ENCODE measurements at regions not wholly inside any gene's neighbourhood (a gene's known extent, or its start where the extent isn't known, plus 50 kb on each side); places are given as distances from the start of the nearest gene placed in this dataset.

DNA sequence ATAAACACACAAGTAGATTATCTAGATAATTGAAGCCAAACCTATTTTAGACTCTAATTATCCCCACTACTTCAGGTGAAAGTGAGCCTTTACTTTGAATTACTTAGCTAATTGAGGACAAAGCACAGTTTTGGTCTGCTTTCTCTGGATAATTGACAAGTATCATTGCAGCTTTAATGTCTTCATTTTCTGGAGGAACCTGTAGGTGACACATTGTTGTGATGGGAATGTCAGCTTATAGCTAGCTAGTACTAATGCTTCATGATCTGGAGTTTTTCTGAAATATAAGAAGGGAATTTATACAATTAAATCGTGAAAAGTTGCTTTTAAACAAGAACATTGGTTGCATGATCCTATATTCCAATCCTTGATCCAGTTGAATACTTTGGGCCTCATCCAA, 319.3 kb upstream of the CITED2 start:
- Mint-ChIP-seq H3K36me3 (no peaks in the 10 kb centered on the region), H3K4me3 (no peak overlapping the region), H3K4me1 (no peaks in the 10 kb centered on the region), H3K27ac (no peak overlapping the region), H3K9me3 (no peaks in the 10 kb centered on the region), H3K27me3 (no peaks in the 10 kb centered on the region)
- CTCF ChIA-PET = no interaction called here
- no peak for DNase-seq

DNA sequence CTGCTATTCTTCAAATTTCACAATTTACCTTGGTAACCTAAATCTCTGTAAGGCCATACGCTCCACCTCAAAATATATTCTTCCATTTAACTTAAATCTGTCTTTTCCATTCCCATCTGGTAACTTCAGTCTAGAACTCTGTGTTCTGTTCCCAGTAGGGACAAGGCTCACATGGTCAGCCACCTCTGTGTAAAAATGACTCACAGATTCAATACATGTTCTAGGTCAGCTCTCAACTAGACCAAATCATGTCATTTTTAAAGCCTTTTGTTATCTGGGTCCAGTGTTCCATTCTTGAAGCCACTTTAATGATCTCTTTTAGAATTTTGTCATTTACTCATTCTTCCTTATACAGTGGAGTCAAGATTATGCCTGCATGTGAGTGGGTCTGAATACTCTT, 315.6 kb upstream of the CITED2 start:
- CTCF ChIA-PET = no interaction called here
- no peaks in the 10 kb centered on the region for H3K36me3 Mint-ChIP-seq
- no peak overlapping the region for H3K27ac Mint-ChIP-seq

DNA sequence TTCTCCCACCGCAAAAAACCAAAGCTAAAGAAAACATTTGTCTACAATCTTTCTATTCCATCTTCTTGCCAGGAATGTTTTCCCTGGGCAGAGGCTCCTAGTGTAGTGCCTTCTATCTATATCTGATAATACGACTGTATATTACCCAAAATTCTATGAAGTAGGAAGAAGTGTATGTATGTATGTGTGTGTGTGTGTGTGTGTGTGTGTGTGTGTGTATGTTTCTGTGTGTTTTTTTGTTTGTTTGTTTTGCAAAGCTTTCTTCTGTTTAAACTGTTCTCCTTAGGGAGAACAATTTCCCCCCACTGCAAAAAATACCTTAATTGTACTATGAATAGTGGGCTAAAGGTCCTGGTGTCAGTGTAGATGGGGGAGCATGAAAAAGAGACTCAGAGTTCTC, 312.6 kb upstream of the CITED2 start:
- Mint-ChIP-seq H3K4me3 (no peak overlapping the region), H3K36me3 (no peaks in the 10 kb centered on the region), H3K27ac (no peak overlapping the region), H3K9me3 (no peaks in the 10 kb centered on the region), H3K27me3 (no peaks in the 10 kb centered on the region), H3K4me1 (no peaks in the 10 kb centered on the region)
- no peak for DNase-seq
- CTCF ChIA-PET = no interaction called here

More for the DNA sequence above, 315.6 kb upstream of the CITED2 start:
- no peak for DNase-seq
- H3K4me1 Mint-ChIP-seq = no peaks in the 10 kb centered on the region
- H3K9me3 Mint-ChIP-seq = no peaks in the 10 kb centered on the region
- no peaks in the 10 kb centered on the region for H3K27me3 Mint-ChIP-seq
- no peak overlapping the region for H3K4me3 Mint-ChIP-seq

DNA sequence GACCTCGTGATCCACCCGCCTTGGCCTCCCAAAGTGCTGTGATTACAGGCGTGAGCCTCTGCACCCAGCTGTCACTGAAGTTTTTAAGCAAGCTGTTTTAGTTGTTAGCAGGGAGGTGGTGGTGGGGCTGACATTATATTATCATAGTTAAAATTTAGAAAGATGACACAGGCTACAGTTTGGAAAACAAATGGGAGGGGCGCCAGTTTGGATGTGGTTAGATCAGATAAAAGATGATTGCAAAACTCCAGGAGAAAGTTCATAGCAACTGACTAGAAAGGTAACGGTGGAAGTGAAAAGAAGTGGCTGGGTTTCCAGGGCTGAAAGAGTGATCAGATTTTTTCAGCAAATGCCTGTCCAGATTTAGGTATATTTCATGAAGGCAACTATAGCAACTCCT, 311.9 kb upstream of the CITED2 start:
- Mint-ChIP-seq H3K4me1 (no peaks in the 10 kb centered on the region), H3K27ac (no peak overlapping the region), H3K4me3 (no peak overlapping the region), H3K36me3 (no peaks in the 10 kb centered on the region), H3K9me3 (no peaks in the 10 kb centered on the region), H3K27me3 (no peaks in the 10 kb centered on the region)
- no peak for DNase-seq
- CTCF ChIA-PET = no interaction called here

DNA sequence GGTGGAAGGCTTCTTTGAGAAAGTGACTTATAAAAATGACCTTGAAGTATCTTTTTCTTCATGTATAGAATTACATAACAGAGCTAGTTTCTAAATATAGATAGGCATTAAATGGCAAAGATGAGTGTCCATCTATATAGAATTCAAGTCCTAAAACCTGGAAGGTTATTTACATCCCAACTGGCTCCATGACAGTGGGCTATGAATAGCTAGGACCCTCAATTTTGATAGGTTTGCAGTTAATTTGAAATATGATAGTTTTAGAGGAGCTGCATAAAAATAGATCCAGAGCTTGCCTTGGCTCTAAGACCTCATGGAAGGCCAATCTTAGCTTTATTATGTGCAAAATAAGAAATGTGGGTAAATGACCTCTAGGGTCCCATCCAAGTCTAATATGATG, 310.6 kb upstream of the CITED2 start:
- Mint-ChIP-seq H3K4me3 (no peak overlapping the region), H3K36me3 (no peaks in the 10 kb centered on the region), H3K27ac (no peak overlapping the region), H3K27me3 (no peaks in the 10 kb centered on the region), H3K4me1 (no peaks in the 10 kb centered on the region), H3K9me3 (no peaks in the 10 kb centered on the region)
- CTCF ChIA-PET = interaction anchor here (0.6 to 0.8 kb wide), 2 partner anchors 196 to 318 kb away, joined by 3 to 4 read pairs; no protein-coding TSS in a partner anchor
- DNase-seq = no peak

DNA sequence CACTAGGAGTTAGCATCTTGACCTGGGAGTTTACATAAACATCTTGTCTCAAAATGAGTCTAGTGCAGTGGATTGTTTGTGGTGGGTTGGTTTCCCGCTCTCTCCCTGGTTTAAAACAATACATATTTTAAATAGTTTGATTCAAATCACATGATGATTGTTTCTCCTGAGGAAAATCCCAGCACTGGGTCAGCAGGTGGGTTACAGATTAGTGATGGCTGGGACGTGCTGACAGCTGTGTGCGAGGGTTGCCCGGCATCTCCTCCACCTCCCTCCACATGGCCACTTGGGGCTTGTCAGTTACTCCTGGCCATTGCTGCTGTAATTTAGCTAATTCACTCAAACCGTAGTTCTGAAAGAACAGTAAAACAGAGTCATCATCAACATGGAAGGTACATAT, 306.4 kb upstream of the CITED2 start:
- DNase-seq = no peak
- no peak overlapping the region for H3K27ac Mint-ChIP-seq
- H3K9me3 Mint-ChIP-seq = no peaks in the 10 kb centered on the region
- no peak overlapping the region for H3K4me3 Mint-ChIP-seq
- no peaks in the 10 kb centered on the region for H3K27me3 Mint-ChIP-seq
- no peaks in the 10 kb centered on the region for H3K36me3 Mint-ChIP-seq
- no peaks in the 10 kb centered on the region for H3K4me1 Mint-ChIP-seq
- CTCF ChIA-PET = no interaction called here

- no peaks in the 10 kb centered on the region for H3K9me3 Mint-ChIP-seq
- DNase-seq = no peak
- CTCF ChIA-PET = no interaction called here
- H3K4me3 Mint-ChIP-seq = no peak overlapping the region
- H3K4me1 Mint-ChIP-seq = no peaks in the 10 kb centered on the region
- H3K27me3 Mint-ChIP-seq = no peaks in the 10 kb centered on the region
- no peaks in the 10 kb centered on the region for H3K36me3 Mint-ChIP-seq
- no peak overlapping the region for H3K27ac Mint-ChIP-seq
Observed at GRCh38 chr6:139679516-139680179, 305.2 kb upstream of the CITED2 start.

GRCh38 chr6:139676718-139677117, 302.3 kb upstream of the CITED2 start:
- no peaks in the 10 kb centered on the region for H3K4me1 Mint-ChIP-seq
- H3K27me3 Mint-ChIP-seq = no peaks in the 10 kb centered on the region
- no peak overlapping the region for H3K27ac Mint-ChIP-seq
- no peak for DNase-seq
- H3K4me3 Mint-ChIP-seq = no peak overlapping the region
- no peaks in the 10 kb centered on the region for H3K9me3 Mint-ChIP-seq
- CTCF ChIA-PET = no interaction called here
- no peaks in the 10 kb centered on the region for H3K36me3 Mint-ChIP-seq

DNA sequence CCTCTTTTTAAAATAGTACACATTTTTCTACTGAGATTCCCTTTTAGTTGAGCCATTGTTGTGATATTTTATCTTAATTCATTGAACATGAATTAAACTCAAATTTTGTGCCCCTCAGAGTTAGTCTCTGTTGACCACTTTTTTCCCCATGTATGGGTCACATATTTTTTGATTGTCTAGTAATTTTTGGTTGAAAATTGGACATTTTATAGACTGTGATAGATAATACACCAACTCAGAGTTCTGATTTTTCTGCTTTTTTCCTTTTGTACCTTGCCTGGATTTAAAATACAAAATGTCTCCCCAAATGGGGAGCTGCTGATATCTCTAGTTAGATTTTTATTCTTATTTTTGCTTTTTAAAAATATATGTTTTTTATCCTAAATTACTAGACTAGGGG, 291.8 kb upstream of the CITED2 start:
- Mint-ChIP-seq H3K4me1 (no peaks in the 10 kb centered on the region), H3K36me3 (no peaks in the 10 kb centered on the region)

GRCh38 chr6:139663996-139664395, 289.5 kb upstream of the CITED2 start:
- Mint-ChIP-seq H3K4me3 (no peak overlapping the region), H3K36me3 (no peaks in the 10 kb centered on the region), H3K27me3 (no peaks in the 10 kb centered on the region), H3K27ac (no peak overlapping the region), H3K4me1 (no peaks in the 10 kb centered on the region), H3K9me3 (no peaks in the 10 kb centered on the region)
- no peak for DNase-seq
- CTCF ChIA-PET = no interaction called here

More for the DNA sequence above, 291.8 kb upstream of the CITED2 start:
- no peak overlapping the region for H3K4me3 Mint-ChIP-seq
- H3K9me3 Mint-ChIP-seq = no peaks in the 10 kb centered on the region
- CTCF ChIA-PET = no interaction called here
- no peaks in the 10 kb centered on the region for H3K27me3 Mint-ChIP-seq
- DNase-seq = no peak
- no peak overlapping the region for H3K27ac Mint-ChIP-seq

DNA sequence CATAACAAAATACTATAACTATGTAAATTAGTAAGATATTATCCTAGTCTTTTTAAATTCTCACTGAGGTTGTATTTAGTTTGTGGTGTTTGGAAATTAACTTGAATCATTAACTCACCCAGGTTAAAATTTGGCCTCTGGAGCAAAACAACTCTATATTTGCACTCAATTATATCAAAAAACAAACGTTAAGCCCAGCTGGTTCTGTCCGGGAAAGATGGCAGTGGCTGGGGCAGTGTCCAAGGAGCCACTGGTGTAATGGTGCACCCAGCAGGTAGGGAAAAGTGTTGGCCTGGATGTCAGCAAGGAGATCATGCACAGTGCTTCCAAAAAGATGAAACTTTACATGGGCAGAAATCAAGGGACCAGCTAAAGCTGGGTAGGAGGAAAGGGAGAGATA, 285.3 kb upstream of the CITED2 start:
- CTCF ChIA-PET = no interaction called here
- Mint-ChIP-seq H3K4me3 (no peak overlapping the region), H3K27me3 (no peaks in the 10 kb centered on the region), H3K4me1 (no peaks in the 10 kb centered on the region), H3K9me3 (no peaks in the 10 kb centered on the region), H3K27ac (no peak overlapping the region), H3K36me3 (no peaks in the 10 kb centered on the region)
- no peak for DNase-seq

DNA sequence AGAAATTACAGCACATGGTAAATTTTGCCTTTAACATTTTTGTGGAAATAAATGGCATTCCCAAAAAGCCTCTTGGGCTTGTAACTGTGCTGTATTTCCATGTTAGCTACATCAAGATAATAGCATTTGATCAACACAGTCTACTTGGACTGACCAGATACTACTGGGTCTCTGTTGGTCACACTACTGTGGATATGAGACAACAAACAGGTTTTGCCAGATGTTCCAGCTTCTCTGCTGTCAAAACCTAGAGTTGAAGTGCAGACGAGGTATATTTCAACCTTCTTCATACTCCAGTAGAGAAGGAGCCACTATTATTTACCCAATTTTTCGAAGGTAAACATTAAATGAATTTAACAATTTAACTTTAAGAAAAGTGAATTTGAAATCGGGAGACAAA, 284.7 kb upstream of the CITED2 start:
- no peaks in the 10 kb centered on the region for H3K4me1 Mint-ChIP-seq
- CTCF ChIA-PET = no interaction called here
- no peaks in the 10 kb centered on the region for H3K9me3 Mint-ChIP-seq
- H3K27ac Mint-ChIP-seq = no peak overlapping the region
- no peaks in the 10 kb centered on the region for H3K27me3 Mint-ChIP-seq
- no peak for DNase-seq
- no peaks in the 10 kb centered on the region for H3K36me3 Mint-ChIP-seq
- H3K4me3 Mint-ChIP-seq = no peak overlapping the region

DNA sequence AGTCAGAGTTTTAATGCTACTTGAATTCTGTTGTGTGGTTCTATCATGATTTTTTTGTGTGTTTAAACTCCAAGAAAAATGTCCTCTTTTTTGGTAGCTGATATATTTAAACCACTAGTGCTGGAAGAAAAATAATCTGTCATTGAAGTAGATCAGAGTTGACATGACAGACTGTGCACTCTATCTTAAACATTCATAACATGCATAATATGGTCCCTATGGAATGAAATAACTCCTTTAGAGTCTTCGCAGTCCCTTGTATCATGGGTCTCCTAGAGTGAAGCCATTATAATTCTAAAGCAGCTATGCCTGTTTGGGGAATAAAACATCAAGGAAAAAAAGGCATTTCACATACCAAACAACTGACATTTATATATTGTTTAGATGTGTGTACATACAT, 282.7 kb upstream of the CITED2 start:
- CTCF ChIA-PET = no interaction called here
- H3K4me1 Mint-ChIP-seq = no peaks in the 10 kb centered on the region

DNA sequence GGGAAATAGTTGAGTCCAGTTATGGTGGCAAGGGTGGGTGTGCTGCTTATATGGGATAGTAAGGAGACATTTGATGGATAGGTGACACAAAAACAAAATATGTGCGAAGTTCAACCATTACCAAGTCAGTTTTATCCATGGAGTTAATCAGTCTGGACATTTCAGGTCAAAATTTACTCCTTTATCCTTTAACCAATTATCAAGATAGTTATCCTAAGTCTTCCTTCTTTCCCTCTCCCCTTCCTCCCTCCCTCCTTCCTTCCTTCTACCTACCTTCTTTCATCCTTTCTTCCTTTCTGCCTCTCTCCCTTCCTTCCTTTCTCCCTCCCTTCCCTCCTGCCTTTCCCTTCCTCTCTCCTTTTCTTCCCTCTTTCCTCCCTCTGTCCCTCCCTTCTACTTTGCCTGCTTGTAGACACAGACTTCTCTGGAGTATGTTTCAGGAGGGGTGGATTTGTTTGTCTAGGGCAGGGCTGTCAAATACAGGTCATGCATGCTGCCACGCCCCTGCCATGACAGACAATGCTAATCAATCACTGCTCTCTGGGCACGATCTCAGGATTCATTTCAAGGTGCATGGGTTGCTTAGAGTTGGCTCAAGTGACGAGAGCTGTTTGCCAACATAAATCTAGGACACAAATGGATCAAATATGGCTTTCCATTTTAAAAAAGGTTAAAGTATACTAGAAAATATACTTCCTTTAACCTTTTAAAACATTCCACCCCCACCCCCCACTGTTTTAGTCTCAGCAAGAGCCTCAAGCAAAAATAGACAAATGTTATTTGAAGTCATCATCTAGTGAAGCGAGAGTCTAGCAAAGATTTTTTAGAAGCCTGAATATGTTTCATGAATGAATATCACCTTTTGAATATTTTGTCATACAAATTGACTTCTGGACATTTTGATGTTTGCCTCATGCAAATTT, 281.6 kb upstream of the CITED2 start:
- H3K27ac Mint-ChIP-seq = no peak overlapping the region
- DNase-seq = no peak
- no peaks in the 10 kb centered on the region for H3K36me3 Mint-ChIP-seq
- CTCF ChIA-PET = no interaction called here
- H3K4me3 Mint-ChIP-seq = no peak overlapping the region
- H3K4me1 Mint-ChIP-seq = no peaks in the 10 kb centered on the region
- H3K9me3 Mint-ChIP-seq = no peaks in the 10 kb centered on the region
- H3K27me3 Mint-ChIP-seq = no peaks in the 10 kb centered on the region

More for the DNA sequence above, 282.7 kb upstream of the CITED2 start:
- Mint-ChIP-seq H3K36me3 (no peaks in the 10 kb centered on the region), H3K4me3 (no peak overlapping the region), H3K9me3 (no peaks in the 10 kb centered on the region), H3K27ac (no peak overlapping the region), H3K27me3 (no peaks in the 10 kb centered on the region)
- no peak for DNase-seq
